ENCODE measurements at regions not wholly inside any gene's neighbourhood (a gene's known extent, or its start where the extent isn't known, plus 50 kb on each side); places are given as distances from the start of the nearest gene placed in this dataset.
"Not testable (repeated sequence)": the region's sequence is repeated elsewhere in the genome, so short reads cannot be mapped to it uniquely, and the experiment has no call there.

- no peak for DNase-seq (ENCODE audit: low read depth in 2 of 3, low spot score in 1 of 3)
These were observed 96.8 kb upstream of the DPT start for GRCh38 chr1:168825820-168826219.

DNA sequence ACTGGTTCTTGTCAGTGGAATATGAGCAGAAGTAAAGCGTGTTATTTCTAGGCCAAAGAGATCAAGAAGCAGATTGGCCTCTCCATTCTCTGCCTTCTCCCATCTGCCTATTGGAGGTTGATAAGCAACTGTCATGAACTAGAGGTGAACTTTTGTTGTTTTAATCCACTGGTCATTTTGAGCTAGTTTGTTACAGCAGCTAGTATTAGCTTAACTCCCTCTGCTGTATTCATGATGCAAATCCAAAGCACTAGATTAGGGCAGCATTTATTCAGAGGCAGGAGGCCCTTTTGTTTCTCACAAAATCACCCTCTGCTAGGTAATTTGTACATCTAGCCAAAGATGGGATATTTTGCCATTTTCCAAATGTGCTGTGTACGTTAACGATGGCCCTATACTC lies 97.3 kb upstream of the DPT start:
- DNase-seq (ENCODE audit: low read depth in 2 of 3, low spot score in 1 of 3): no peak

DNA sequence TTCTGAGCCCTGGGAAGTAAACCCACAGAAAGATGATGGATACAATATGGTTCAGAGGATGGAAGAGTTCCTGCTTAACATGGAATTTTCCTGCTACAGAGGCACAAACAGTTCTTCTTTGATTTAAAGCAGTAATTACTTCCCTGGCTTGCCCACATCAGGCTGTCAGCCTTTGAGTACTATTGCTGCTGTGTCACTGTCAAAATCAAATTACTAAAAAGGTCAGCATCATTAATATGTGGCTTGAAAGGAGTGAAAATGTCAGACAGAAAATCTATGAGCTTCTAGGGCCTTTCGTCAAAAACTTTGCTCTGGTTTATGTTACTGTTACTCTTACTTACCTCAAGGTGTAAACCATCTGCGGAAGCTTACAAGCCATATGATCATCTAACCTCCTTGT lies 98.6 kb upstream of the DPT start:
- no peak for DNase-seq (ENCODE audit: low read depth in 2 of 3, low spot score in 1 of 3)

GRCh38 chr1:168829876-168830275 lies 100.9 kb upstream of the DPT start:
- DNase-seq (ENCODE audit: low read depth in 2 of 3, low spot score in 1 of 3): no peak

DNA sequence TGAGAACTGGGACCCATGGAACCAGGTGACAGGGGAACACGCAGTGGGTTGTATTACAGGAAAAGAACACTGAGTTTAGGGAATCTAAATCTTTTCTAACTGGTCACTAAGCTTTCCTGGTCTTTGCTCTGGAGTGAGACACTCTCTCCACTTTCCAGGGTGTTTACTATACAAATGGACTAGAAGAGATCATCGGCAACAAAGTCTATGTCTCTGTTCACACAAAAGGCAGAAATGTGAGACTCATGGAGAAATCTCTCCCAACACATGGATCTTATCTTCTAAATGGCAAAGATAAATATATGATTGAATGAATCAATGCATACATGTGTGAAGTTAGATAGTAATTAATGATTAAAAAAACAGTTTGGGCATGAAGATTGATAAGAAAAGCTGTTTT lies 101.6 kb upstream of the DPT start:
- DNase-seq (ENCODE audit: low read depth in 2 of 3, low spot score in 1 of 3): no peak

DNA sequence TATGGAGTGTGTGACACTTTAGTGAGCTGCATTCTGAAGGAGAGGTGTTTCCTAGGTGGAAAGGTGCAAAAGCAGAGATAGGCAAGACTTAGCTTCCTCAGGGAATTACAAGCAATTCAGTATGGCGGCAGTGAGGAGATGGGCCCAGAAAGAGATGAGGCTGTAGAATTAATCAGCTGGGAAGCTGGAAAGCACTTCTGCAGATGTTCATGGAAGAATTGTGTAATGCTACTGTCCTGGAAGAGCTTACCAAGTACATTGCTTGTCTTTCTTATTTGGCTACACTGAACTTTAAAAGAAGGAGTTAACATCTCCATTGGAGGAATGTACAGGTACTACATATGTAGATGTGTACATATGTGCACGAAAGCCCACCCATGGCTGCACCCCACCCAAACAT lies 103.7 kb upstream of the DPT start:
- no peak for DNase-seq (ENCODE audit: low read depth in 2 of 3, low spot score in 1 of 3)

GRCh38 chr1:168833362-168833761 lies 104.4 kb upstream of the DPT start:
- DNase-seq (ENCODE audit: low read depth in 2 of 3, low spot score in 1 of 3): no peak

DNA sequence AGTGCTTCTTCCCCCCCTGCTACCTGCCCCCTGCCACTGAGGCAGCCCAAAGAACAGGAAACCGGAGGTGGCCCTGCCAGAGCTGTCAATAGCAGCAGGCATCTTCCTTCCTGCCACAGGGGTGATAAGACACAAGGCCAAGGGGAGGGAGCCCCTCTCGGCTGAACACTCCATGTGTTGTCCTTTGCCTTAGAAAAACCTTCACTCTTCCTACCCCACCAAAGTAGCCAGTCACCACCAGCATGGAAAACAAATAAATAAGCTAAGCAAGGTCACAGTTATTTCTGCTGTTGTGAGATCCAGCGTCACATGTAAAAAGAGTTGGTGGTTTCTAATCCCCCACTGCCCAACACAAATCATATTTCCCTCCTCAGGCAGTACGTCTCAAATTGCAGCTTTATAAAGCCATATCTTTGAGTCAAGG lies 104.8 kb upstream of the DPT start:
- DNase-seq (ENCODE audit: low read depth in 2 of 3, low spot score in 1 of 3): no peak

- DNase-seq (ENCODE audit: low read depth in 2 of 3, low spot score in 1 of 3): no peak
These were observed 105.3 kb upstream of the DPT start for GRCh38 chr1:168834225-168834872.

GRCh38 chr1:168835176-168835575 lies 106.2 kb upstream of the DPT start:
- DNase-seq (ENCODE audit: low read depth in 2 of 3, low spot score in 1 of 3): no peak

DNA sequence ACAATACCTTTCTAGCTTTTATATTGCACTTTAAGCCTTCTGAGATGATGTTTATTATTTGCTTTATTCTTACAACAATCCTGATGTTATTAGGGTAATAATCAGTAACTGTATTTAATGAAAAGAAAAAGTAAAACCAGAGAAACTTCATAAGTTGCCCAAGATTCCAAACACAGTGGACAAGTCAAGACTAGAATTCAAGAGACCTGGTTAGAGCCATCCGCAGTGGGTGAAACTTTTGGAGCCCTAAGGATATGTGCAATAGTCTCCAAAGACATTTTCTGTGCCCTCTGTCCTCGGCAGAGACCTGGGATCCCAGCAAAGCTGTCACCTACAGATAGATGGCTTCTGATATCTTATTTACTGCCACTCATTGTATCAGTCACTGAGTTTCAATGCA lies 106.8 kb upstream of the DPT start:
- no peak for DNase-seq (ENCODE audit: low read depth in 2 of 3, low spot score in 1 of 3)

DNA sequence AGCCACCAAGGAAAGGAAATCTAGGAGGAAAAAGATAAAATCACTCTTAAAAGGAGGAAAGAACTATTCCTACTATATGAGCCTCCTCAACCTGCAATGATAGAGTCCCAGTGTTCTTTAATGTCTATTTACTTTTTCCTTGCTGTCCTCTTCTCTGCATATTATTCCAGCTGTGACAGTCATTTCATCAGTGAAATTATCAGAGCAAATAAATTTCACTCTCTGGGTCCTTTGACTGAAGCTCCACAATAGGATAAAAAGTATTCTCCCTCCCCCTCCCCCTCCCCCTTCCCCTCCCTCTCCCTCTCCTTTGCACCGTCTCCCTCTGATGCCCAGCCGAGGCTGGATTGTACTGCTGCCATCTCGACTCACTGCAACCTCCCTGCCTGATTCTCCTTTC lies 107.5 kb upstream of the DPT start:
- DNase-seq (ENCODE audit: low read depth in 2 of 3, low spot score in 1 of 3): no peak

- DNase-seq (ENCODE audit: low read depth in 2 of 3, low spot score in 1 of 3): not testable (repeated sequence)
These were observed 108.2 kb upstream of the DPT start for GRCh38 chr1:168837230-168837629.

GRCh38 chr1:168842306-168842705 lies 113.3 kb upstream of the DPT start:
- DNase-seq (ENCODE audit: low read depth in 2 of 3, low spot score in 1 of 3): no peak

DNA sequence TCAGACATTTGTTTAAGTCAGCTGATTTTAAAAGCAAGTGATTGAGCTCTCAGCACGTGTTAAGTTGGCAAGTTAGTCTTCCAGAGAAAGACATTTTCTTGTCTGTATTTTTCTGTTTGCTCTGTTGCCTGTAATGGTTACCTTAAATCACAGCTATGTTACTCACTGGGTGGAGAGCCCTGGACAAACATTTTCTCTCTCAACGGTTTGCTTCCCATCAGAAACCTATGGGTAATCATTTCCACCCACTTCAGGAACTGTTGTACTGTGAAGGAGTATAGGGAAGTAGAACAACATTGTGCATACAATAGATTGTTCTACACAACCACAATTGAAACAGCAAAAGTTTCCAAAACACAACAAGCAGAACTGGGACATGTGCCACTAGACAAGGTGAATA lies 113.9 kb upstream of the DPT start:
- no peak for DNase-seq (ENCODE audit: low read depth in 2 of 3, low spot score in 1 of 3)

GRCh38 chr1:168843401-168843800 lies 114.4 kb upstream of the DPT start:
- no peak for DNase-seq (ENCODE audit: low read depth in 2 of 3, low spot score in 1 of 3)

DNA sequence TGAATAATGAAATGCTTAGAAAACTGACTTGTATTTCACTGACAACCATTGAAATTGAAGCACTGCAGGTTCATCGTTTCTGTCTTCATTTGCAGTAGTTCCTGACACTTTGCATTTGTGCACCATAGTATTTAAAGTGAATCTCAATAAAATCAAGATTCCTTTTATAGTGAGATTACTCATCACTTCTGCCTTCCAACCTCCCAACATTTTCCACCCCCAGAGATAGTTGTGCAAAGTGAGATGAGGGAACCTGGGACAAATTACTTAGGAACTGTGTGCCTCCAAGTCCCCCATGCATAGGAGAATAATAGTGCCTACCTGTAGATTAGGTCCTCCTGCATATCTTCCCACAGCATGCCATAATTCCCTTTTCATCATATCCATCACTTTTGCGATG lies 114.9 kb upstream of the DPT start:
- no peak for DNase-seq (ENCODE audit: low read depth in 2 of 3, low spot score in 1 of 3)

DNA sequence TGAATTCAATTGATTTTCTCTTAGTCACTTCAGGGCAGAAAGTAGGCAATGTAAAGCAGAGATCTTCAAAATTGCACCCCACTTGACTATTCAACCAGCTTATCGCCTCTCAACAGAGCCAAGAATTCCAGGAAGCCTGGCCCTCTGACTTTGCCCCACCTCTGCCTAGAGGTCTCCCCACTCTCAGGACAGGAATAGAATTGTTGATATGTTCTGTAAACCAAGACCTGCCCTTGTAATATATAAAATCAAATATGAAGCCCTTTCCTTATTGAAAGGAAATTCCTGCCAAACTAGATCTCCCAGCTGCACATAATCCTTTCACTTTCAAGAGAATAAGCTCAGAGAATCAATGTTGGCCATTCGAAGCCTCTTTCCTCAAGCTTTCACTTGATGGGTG lies 116.1 kb upstream of the DPT start:
- no peak for DNase-seq (ENCODE audit: low read depth in 2 of 3, low spot score in 1 of 3)

DNA sequence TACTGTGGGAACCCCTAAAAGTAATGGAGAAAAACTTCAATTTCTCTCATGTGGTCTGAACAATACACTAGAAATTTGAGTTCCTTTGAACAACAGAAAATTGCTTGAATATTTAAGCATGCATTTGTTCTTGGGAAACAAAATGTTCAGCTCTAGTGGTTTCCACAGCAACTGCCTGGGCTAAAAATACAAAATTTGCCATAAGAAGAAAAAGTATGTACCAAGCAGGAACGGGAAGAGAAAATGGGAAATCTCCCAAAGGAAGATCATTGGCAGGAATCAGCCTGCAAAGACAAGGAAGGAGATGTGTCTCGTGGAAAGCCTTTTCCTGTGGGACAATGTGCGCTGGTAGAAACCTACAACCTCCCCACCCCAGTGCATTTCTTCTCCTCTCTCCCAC lies 119.0 kb upstream of the DPT start:
- no peak for DNase-seq (ENCODE audit: low read depth in 2 of 3, low spot score in 1 of 3)

DNA sequence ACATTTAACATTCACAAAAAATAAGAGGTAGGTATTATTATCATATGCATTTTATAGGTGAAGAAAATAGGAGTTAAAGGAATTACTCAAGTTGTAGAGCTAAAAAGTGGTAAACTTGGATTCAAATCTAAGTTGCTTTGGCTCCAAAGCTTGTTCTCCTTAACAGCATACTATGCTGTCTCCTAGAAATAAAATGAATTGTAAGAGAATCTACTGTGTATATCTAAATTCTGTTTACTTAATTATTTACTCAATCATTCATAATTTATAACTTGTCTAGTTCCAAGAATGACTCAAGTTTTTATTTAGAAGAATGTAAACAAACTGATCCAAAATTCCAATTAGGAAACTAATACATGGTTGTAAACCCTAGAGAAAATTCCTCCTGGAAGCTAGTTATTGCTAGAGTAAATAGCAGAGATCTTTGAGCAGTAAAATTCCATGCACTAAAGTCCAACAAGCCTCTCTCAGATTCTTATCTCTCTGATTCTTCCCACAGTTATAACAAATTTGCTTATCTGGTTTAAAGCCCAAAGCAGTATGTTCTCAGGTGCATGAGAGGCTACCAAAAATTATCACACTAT lies 132.5 kb upstream of the DPT start:
- DNase-seq (ENCODE audit: low read depth in 2 of 3, low spot score in 1 of 3): no peak

DNA sequence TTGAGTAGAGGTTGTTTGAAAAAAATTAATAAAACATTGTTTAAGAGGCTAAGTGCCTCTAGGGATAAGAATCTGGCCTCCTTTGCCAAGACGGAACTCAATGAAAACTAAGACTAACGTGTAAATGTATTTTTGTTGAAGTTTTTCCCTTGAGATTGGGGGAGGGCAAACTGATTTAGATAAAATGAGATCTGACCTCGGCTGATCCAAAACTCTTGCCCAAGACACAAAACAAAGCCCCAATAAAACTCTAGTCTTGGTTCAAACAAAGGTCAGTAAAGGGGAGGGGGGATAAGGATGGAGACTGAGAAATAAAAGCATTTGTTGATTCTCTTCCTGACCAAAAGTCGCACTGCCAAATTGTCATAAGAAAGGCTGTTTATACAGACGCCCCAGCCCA lies 134.8 kb upstream of the DPT start:
- no peak for DNase-seq (ENCODE audit: low read depth in 2 of 3, low spot score in 1 of 3)

DNA sequence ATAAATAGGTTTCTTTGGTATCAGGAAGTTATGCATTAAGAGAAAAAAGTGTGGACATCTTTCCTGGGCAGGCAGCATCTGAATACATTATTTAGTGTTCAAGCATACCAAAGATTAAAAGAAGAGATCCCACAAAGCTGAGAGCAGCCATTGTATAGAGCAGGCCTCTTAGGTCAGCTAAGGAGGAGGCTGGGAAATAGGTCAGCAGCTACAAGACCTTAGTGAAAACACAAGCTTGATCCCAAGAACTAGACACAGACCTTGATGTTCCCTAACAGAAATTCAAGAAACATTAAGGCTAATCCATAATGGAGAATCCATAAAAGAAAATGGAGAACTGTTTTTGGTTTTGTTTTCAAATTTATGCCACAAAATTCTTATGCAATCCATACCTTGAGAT lies 135.3 kb upstream of the DPT start:
- no peak for DNase-seq (ENCODE audit: low read depth in 2 of 3, low spot score in 1 of 3)

DNA sequence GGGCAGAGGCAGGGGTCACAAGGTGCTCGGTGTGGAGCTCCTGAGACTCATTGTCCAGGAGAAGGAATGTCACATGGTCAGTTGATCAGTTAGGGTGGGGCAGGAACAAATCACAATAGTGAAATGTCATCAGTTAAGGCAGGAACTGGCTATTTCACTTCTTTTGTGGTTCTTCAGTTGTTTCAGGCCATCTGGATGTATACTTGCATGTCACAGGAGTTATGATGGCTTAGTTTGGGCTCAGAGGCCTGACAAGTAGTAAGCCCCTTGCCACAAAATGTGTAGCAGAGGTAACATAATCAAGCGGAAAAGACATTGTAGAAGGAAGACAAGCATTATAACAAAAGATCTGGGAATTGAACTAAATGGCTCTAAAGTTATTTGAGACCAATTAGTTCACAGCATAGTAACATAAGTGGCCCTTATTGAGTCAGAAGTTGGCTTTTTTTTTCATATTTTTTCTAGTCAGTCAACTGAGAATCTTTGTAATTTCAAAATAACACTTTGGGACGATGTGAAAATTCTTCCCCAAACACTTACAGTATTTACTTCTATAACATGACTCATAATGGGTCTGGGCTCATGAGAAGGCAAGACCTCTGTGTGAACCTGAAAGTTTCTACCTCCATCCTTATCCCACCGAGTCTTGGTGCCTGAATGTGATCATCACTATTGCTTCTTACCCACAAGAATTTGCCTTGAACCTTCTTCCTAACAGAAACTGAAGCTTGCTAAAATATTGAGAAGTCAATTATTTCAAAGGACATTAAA lies 137.0 kb upstream of the DPT start:
- DNase-seq (ENCODE audit: low read depth in 2 of 3, low spot score in 1 of 3): no peak

All from stimulated activated CD4-positive, alpha-beta T cell treated with anti-CD3 and anti-CD28 coated beads, Interleukin-12 subunit alpha, Interleukin-12 subunit beta, amount 100 ng/mL, for 48 hours (primary cell).